ENCODE measurements at regions not wholly inside any gene's neighbourhood (a gene's known extent, or its start where the extent isn't known, plus 50 kb on each side); places are given as distances from the start of the nearest gene placed in this dataset.
A peak's percentile ranks its signal among the peaks of the same experiment; 100 is the strongest.
"Not testable (repeated sequence)": the region's sequence is repeated elsewhere in the genome, so short reads cannot be mapped to it uniquely, and the experiment has no call there.

- no peak for DNase-seq
Observed at GRCh38 chr3:173342679-173343078, 54.9 kb upstream of the NLGN1 start.

- DNase-seq, result no peak
Observed at GRCh38 chr3:173340626-173341025, 56.9 kb upstream of the NLGN1 start.

GRCh38 chr3:173336261-173336660, 61.3 kb upstream of the NLGN1 start:
- DNase-seq, result no peak

- DNase-seq, result no peak
Observed at GRCh38 chr3:173306110-173306509, 91.4 kb upstream of the NLGN1 start.

GRCh38 chr3:173304182-173304800, 93.3 kb upstream of the NLGN1 start:
- DNase-seq, result no peak

- DNase-seq, result no peak
Observed at GRCh38 chr3:173301647-173302046, 95.9 kb upstream of the NLGN1 start.

- no peak for DNase-seq
Observed at GRCh38 chr3:173289072-173289471, 108.5 kb upstream of the NLGN1 start.

- DNase-seq, result no peak
Observed at GRCh38 chr3:173287361-173287760, 110.2 kb upstream of the NLGN1 start.

GRCh38 chr3:173286507-173286906, 111.0 kb upstream of the NLGN1 start:
- DNase-seq, result not testable (repeated sequence)

- DNase-seq, result no peak
Observed at GRCh38 chr3:173284301-173284700, 113.2 kb upstream of the NLGN1 start.

GRCh38 chr3:173275740-173276139, 121.8 kb upstream of the NLGN1 start:
- DNase-seq, result no peak

GRCh38 chr3:173273838-173274237, 123.7 kb upstream of the NLGN1 start:
- DNase-seq, result no peak

- no peak for DNase-seq
Observed at GRCh38 chr3:173268781-173269180, 127.7 kb upstream of the SPATA16 start.

- DNase-seq, result no peak
Observed at GRCh38 chr3:173267716-173268115, 126.7 kb upstream of the SPATA16 start.

GRCh38 chr3:173266441-173266840, 125.4 kb upstream of the SPATA16 start:
- DNase-seq, result no peak

GRCh38 chr3:173258697-173259096, 117.7 kb upstream of the SPATA16 start:
- no peak for DNase-seq

- DNase-seq, result no peak
Observed at GRCh38 chr3:173257797-173258196, 116.8 kb upstream of the SPATA16 start.

GRCh38 chr3:173255555-173255954, 114.5 kb upstream of the SPATA16 start:
- DNase-seq, result no peak

GRCh38 chr3:173253471-173253870, 112.4 kb upstream of the SPATA16 start:
- no peak for DNase-seq

GRCh38 chr3:173249457-173249856, 108.4 kb upstream of the SPATA16 start:
- DNase-seq, result no peak

- no peak for DNase-seq
Observed at GRCh38 chr3:173241727-173242126, 100.7 kb upstream of the SPATA16 start.

GRCh38 chr3:173238091-173238490, 97.1 kb upstream of the SPATA16 start:
- no peak for DNase-seq

GRCh38 chr3:173225351-173225750, 84.3 kb upstream of the SPATA16 start:
- no peak for DNase-seq

GRCh38 chr3:173221010-173221409, 80.0 kb upstream of the SPATA16 start:
- no peak for DNase-seq

GRCh38 chr3:173217127-173217526, 76.1 kb upstream of the SPATA16 start:
- DNase-seq, result peak; percentile 3

Data from tongue (tissue), 1 donor.